HS-5 (cell line): ENCODE measurements at regions not wholly inside any gene's neighbourhood (a gene's known extent, or its start where the extent isn't known, plus 50 kb on each side); places are given as distances from the start of the nearest gene placed in this dataset.

Experiments
- DNase-seq: peaks from one replicate; pipeline ENCODE4 v3.0.0-alpha.2; 2012; ENCODE audit warnings: low read depth

DNA sequence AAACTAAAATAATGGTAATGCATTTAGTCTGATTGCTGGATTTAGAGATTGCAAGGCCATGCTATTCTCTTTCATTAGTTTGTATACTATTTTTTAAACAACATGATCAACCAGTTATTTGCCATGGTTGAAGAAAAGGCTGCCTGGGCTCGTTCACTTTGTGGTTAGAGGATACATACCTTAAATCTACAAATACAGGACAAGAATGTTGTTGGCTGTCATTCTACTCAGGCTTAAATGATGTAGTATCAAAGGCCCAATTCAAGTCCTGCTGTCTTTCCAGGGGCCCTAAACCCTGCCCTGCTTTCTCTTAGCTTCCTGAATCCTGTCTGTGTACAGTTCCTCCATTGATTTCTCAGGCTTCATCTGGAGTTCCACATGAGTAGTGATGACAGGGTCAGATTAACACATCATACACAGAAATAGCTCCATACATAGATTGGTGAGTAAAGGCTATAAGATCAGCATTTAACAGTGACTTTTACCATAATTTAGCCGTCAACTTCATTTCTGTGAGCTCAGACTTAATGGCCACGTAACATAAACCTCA is 114.9 kb upstream of the GPRIN3 start:
- no peak for DNase-seq

DNA sequence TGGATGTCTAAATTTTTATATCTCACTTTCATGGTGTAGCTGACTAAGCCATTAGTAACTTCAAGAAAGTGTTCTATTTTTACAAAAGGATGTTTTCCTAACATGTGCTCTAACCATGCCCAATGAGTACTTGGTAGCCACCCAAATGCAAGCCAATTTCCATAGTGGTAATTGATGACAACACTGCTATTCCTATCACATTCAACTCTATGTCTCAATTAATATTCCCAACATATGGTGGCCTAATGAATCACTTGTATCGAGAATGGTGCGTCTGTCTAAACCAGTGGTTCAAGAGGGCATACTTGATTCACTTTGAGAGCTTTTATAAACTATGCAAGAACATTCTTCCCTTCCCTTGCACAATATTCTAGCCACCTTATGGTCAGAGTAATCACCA is 112.9 kb upstream of the GPRIN3 start:
- peak; percentile 18 for DNase-seq

DNA sequence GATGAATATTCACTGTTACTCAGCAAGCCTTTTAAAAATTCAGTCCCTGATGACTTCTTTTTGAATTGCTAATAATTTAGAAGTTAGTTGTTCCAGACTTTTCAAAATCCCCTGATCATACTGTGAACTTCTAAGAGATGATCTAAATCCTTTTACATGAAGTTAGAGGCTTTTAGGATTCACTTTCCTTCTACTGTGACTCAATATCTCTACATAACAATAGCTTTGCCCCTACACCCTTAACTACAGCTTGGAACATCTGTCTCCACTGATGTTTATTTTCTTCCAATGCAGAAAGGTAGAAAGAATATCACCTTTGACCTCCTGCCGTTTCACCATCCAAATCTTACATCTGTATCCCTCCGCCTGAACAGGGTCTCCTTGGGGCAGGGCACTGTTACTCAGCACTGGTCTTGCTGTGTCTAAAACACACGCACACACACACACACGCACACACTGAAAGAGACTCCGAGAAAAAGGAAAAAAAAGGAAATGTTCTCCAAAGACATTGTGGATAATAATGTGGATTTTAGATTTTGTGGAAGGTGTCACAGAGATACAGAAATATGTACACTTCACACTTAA is 111.6 kb upstream of the GPRIN3 start:
- no peak for DNase-seq

GRCh38 chr4:89416960-89417359 is 109.4 kb upstream of the GPRIN3 start:
- peak; percentile 4 for DNase-seq

GRCh38 chr4:89413518-89413917 is 105.9 kb upstream of the GPRIN3 start:
- no peak for DNase-seq

DNA sequence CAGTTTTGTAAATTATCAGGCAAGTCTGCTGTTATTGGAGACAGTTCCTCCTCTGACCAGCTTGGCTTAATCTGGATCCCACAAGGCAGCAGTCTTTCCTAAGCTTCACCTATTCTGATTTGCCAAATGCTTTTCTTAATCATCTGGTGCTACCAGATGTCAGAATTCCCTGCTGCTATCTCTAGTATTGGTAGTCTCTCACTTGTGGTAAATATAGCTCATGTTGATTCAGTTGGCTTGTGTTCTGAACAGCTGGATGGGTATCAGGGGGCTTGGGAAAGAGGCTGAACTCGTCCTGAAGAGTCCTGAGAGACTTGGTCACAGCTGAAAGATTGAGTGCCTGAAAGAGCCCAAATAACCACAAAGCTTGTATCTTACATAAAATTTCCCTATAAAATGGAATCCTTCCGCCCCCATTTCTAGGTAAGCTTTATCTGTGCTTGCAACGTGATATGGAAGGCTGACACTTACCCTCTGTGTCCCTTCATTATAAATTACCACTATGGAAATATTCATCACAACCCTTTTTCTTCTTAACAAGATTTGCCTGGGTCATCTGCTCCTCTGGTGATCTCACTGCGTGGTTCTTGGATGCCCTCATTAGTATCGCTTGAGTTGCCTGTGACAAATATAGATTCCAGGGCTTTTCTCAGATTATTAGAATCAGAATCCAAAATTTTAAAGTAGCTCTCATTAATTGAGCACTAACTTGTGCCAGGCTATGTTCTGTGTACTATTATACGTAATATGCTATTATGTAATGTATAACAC is 104.1 kb upstream of the GPRIN3 start:
- no peak for DNase-seq

DNA sequence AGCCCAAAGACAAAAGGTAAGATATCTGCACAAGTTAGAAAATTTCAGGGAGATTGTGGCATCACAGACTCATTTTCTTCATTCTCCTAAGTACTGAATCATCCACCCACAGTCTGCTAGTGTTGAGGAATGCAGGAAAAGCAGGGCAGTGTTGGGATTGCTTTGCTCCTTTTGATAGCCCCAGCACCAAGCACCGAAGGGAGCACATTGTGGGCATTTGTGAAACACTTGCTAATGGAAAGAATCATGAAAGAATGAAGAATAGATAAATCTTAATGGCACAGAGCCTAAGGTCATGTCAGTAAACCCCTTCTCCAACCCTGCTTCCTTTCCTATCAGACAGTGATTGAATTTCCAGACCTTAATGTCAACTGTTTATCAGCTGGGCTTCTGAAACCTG is 103.1 kb upstream of the GPRIN3 start:
- peak; percentile 6 for DNase-seq

DNA sequence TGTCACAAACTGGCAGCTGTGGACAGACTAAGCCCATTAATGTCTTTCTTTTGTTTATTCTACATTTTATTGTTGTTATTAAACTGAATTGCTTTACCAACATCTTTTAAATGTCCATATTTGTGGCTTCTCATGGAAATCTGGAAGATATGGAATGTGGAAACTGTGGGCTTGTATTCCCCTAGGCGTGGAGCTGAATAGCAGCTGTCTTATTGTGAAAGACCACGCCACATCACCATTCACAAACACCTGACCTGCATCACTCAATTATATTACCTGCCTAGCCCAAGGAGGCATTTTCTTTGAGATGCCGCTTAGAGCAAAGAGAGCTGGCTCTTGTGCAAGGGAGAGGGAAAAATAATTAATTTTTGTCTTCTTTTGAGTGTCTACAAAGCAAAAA is 96.9 kb upstream of the GPRIN3 start:
- DNase-seq, result no peak

- no peak for DNase-seq
Measured at GRCh38 chr4:89403826-89404225, 96.2 kb upstream of the GPRIN3 start.

GRCh38 chr4:89400287-89401035 is 92.9 kb upstream of the GPRIN3 start:
- no peak for DNase-seq

- DNase-seq, result no peak
Measured at GRCh38 chr4:89398644-89399043, 91.0 kb upstream of the GPRIN3 start.

- no peak for DNase-seq
Measured at GRCh38 chr4:89398146-89398545, 90.5 kb upstream of the GPRIN3 start.

GRCh38 chr4:89397441-89397840 is 89.8 kb upstream of the GPRIN3 start:
- DNase-seq, result no peak

DNA sequence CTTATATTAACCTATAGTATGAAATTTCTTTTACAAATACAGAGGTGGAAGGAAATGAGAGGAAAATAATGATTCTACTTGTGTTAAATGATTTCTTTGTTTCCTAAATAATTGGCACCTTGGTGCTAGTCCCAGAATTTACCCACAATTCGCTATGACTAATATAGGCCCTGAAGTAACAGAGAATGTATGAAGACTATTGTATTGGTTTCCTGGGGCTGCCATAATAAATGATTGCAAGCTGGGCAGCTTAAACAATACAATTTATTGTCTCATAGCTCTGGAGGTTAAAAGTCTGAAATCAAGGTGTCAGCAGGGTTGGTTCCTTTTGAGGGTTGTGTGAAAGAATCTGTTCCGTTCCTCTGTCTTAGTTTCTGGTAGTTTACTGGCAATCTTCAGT is 74.8 kb upstream of the GPRIN3 start:
- DNase-seq, result no peak

DNA sequence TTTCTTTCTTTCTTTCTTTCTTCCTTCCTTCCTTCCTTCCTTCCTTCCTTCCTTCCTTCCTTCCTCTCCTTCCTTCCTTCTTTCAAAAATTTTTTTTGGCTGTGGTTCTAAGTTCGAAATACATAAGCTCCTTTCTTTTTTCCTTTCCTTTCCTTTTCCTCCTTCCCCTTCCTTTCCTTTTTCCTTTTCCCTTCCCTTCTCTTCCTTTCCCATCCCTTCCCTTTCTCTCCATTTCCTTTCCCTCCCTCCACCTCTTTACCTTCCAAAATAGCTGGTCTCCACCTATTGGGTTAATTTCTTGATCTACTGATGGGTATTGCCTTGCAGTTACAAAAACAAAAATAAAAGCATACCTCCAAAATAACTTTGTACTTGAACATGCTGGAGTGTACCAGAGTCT is 73.4 kb upstream of the GPRIN3 start:
- no peak for DNase-seq

DNA sequence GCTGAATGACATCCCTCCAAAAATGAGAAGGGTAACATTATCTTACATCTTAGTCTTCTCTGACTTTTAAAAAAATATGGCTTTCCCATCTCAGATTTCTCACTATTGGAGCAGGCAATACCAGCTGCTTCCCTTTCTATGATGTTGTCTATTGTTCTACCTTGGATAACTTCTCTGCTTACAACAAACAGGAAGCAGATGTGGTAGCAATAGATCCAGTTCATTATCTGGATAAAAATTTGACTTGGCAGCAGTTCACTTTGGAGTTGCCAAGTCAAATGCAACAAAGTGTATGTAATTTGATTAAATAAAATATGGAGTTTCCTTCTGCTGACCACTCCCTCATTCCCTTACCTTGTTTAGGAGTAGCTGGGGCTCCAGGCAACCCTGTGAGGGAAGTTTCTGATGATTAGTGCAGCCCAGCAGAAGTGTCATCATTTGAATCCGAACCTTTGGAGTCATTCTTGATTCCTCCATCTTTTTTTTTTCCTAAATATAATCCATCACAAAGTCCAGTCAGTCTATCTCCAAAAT is 72.0 kb upstream of the GPRIN3 start:
- no peak for DNase-seq

DNA sequence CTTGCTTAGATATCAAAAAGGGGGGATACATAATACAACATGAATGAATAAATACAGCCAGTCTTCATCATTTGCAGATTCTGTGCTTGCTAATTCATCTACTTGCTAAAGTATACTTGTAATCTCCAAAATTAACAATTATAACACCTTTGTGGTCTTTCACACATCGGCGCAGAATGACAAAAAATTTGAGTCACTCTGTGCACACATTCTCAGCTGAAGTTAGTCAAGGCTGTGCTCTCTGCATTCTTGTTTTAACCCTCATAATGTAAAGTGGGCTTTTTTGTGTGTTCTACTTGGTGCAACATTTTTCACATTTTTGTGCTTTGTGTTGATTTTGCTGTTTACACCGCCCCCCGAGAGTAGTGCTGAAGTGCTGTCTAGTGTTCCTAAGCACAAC is 65.8 kb upstream of the GPRIN3 start:
- no peak for DNase-seq

DNA sequence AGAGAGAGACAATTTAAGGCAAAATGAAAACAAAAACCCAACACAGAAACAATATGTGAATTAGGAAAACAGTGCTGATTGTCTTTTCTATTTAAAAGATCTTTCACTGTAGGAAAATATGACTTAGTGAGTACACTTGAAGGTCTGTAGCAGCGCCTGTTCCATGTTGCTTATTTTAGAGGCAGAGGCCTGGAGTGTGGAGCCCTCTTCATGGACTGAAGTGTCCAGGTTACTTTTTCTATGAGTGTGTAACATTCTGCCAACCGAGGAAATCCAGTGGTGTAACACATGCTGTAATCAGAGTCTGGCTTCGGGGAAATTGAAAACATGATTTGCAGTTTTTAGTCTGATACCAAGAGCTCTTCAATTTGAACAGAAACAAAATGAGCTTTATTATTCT is 64.0 kb upstream of the GPRIN3 start:
- no peak for DNase-seq

DNA sequence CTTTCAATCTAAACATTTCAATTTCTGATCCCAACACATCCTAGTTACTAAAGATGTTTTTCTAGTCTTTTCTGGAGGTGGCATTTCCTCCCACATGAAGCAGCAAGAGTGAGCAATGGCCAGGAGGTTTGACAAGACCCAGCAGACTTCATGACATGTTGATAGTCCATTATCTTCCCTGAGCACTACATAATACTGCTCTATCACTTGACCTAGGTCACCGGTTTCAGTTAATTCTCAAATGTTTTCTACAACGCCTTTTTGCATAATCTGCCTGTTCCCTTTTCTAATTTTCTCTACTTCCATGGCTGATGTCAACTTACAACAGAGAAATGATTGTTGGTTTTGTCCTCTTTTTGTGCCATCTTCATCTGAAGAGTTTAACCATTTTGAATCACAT is 62.0 kb upstream of the GPRIN3 start:
- DNase-seq, result no peak

DNA sequence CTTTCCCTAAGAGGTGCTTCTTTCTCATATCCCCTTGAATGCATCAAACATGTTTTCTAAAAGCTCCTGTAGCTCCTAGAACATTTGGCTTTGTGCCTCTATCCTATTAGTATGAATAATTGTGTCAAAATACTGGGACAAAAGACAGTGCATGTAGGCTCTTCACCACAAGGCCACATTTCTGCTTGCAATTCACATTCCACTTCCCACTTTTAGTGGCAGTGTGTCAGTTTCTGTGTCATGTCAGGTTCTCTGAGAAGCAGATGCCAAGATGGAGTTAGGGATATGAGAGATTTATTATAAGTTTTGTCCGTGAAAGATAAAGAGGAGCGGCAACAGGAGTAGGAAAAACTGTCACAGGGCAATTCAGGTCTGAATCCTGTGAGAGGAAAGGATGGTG is 61.3 kb upstream of the GPRIN3 start:
- no peak for DNase-seq

GRCh38 chr4:89365776-89366175 is 58.2 kb upstream of the GPRIN3 start:
- DNase-seq, result no peak

DNA sequence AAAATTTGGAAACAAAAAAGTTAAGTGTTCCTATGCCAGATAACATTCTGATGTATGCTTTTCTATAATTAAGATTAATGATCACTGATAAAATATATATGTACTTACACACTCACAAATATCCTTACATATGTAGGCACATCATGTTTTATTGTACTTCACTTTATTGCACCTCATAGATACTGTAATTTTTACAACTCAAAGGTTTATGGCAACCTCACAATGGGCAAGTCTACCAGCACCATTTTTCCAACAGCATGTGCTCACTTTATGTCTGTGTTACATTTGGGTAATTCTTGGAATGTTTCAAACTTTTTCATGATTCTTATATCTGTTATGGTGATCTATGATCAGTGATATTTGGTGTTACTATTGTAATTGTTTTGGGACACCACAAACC is 57.8 kb upstream of the GPRIN3 start:
- DNase-seq, result no peak

DNA sequence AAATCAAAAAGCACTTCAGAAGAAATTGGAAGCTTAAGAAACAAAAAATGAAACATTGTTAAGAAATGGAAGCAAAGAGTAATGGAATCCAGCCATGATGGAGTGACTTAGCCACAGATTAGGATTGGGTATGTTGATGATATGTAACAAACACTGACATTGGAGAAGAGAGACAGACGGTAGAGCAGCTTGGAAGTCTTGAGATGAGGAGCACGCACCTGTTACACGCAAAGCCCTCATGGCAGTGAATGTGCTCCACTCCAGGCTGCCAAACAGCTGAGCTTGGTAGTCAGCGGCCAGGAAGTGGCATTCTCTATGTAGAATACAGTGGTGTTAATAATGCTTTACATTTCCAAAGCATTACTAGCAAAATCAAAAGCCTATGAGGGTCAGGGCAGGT is 56.9 kb upstream of the GPRIN3 start:
- no peak for DNase-seq
